ENCODE measurements at regions not wholly inside any gene's neighbourhood (a gene's known extent, or its start where the extent isn't known, plus 50 kb on each side); places are given as distances from the start of the nearest gene placed in this dataset.

GRCh38 chr20:20892328-20892727 lies 179.9 kb upstream of the RALGAPA2 start:
- no peak for DNase-seq (ENCODE audit: low read depth)
- TF ChIP-seq, protein P1, sequence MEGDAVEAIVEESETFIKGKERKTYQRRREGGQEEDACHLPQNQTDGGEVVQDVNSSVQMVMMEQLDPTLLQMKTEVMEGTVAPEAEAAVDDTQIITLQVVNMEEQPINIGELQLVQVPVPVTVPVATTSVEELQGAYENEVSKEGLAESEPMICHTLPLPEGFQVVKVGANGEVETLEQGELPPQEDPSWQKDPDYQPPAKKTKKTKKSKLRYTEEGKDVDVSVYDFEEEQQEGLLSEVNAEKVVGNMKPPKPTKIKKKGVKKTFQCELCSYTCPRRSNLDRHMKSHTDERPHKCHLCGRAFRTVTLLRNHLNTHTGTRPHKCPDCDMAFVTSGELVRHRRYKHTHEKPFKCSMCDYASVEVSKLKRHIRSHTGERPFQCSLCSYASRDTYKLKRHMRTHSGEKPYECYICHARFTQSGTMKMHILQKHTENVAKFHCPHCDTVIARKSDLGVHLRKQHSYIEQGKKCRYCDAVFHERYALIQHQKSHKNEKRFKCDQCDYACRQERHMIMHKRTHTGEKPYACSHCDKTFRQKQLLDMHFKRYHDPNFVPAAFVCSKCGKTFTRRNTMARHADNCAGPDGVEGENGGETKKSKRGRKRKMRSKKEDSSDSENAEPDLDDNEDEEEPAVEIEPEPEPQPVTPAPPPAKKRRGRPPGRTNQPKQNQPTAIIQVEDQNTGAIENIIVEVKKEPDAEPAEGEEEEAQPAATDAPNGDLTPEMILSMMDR (IDR thresholded peaks at IDR 0.05; ENCODE audit: insufficient read depth, low read depth, low read length, missing control alignments) = no peak
- no peak overlapping the region for H3K4me3 ChIP-seq (ENCODE audit: low read length)

DNA sequence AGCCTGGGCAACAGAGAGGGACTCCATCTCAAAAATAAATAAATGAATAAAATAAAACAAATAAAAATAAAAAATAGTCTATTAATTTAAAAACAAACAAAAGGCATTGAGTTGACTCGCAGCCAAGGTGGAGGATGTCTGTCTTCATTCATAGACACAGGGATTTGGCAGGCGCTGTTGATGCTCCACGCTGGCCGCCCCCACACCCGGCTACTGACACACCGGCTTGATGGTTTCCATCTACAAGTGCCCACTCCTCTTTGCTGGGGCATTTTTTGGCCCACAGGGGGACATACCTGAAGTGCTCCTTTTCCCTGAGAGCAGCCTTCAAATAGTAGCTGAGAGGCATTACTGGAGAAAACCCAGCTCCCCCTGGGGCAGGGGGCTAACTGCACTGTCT lies 178.3 kb upstream of the RALGAPA2 start:
- TF ChIP-seq, protein P1 (IDR thresholded peaks at IDR 0.05; ENCODE audit: insufficient read depth, low read depth, low read length, missing control alignments) = no peak
- DNase-seq (ENCODE audit: low read depth) = no peak
- no peak overlapping the region for H3K4me3 ChIP-seq (ENCODE audit: low read length)

DNA sequence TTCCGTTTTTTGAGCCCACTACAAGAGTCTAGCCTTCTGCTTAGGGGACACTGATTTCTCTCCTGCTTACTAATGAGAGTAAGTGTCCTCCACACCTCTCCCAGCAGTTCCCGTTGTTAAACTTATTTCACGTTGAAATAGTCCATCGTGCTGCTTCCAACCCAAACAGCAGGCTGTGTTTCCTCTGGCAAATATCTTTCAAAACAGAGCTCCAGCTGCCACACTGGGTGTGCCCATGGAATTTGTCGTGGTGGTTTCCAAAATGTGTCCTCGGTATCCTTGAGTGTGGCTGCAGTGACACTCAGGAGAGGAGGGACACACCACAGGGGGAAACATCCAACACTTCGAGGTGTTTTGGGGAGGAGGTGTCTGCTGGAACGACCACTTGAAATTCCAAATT lies 176.5 kb upstream of the RALGAPA2 start:
- DNase-seq (ENCODE audit: low read depth) = no peak
- no peak overlapping the region for H3K4me3 ChIP-seq (ENCODE audit: low read length)
- TF ChIP-seq, protein P1 (IDR thresholded peaks at IDR 0.05; ENCODE audit: insufficient read depth, low read depth, low read length, missing control alignments) = no peak

- TF ChIP-seq, protein P1 (IDR thresholded peaks at IDR 0.05; ENCODE audit: insufficient read depth, low read depth, low read length, missing control alignments) = no peak
- no peak for DNase-seq (ENCODE audit: low read depth)
These were observed 175.8 kb upstream of the RALGAPA2 start for GRCh38 chr20:20888266-20888656.

DNA sequence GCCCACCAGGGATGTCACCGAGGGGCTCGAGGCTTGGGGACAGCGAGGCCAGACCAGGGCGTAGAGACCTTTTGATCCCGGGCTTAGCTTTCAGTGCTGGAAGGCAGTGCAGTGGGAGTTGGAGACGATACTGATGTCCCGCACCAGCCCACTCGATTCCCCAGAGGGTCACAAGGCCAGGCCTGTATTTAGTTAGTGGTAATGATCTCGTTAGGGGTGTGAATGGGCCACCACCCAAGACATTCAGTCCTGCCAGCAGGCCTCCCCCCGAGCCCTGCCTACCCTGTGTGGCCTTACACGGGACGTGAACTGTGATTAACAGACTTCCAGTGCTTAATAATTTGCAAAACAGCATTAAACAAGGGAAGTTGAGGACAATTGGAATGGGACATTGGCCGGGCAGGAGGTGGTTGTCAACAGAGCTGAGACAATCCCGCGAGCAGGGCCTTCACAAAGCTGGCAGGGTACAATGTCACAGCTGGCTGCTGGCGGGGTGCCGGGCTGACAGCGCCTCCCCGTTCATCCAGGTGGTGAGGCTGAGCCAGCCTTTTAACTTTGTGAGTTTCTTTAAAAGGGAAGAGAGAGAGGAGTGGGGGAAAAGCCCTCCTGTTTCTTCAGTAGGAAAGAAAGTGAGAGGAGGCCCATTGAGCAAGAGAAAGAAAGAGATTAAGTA lies 175.3 kb upstream of the RALGAPA2 start:
- DNase-seq (ENCODE audit: low read depth) = no peak
- TF ChIP-seq, protein P1 (IDR thresholded peaks at IDR 0.05; ENCODE audit: insufficient read depth, low read depth, low read length, missing control alignments) = no peak
- H3K4me3 ChIP-seq (ENCODE audit: low read length) = no peak overlapping the region

More at GRCh38 chr20:20888266-20888656, 175.8 kb upstream of the RALGAPA2 start:
- no peak overlapping the region for H3K4me3 ChIP-seq (ENCODE audit: low read length)

GRCh38 chr20:20881808-20882207 lies 169.4 kb upstream of the RALGAPA2 start:
- no peak for DNase-seq (ENCODE audit: low read depth)
- TF ChIP-seq, protein P1 (IDR thresholded peaks at IDR 0.05; ENCODE audit: insufficient read depth, low read depth, low read length, missing control alignments) = no peak
- H3K4me3 ChIP-seq (ENCODE audit: low read length) = no peak overlapping the region

DNA sequence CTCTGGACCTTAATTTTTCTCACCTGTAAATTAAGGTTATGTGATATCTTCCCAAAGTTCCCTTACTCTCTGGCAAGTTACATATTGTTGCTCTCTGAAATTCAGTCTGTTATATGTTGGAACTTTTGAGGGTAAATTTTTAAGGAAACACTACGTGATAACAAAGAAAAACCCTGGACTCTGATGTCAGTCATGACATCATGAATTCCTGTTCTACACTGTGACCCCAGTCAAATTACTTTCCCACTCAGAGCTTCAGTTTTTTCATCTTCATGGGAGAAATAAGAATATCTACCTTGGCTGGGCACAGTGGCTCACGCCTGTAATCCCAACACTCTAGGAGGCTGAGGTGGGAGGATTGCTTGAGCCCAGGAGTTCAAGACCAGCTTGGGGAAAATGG lies 164.6 kb upstream of the RALGAPA2 start:
- DNase-seq (ENCODE audit: low read depth) = no peak
- H3K4me3 ChIP-seq (ENCODE audit: low read length) = no peak overlapping the region
- TF ChIP-seq, protein P1 (IDR thresholded peaks at IDR 0.05; ENCODE audit: insufficient read depth, low read depth, low read length, missing control alignments) = no peak
